Loucy (cell line): ENCODE measurements at regions not wholly inside any gene's neighbourhood (a gene's known extent, or its start where the extent isn't known, plus 50 kb on each side); places are given as distances from the start of the nearest gene placed in this dataset.

ENCODE experiments used
- H2AFZ ChIP-seq: fragments of 200-600 bp; sonication (generic); 2 replicates; pipeline ENCODE4 v1.6.0; 2016; ENCODE audit warnings: antibody characterized with exemption, mild to moderate bottlenecking, low read length, moderate library complexity
- H3F3A ChIP-seq: fragments of 200-600 bp; 2 replicates; pipeline ENCODE4 v1.6.0; 2016; ENCODE audit warnings: antibody characterized with exemption, low read depth, mild to moderate bottlenecking
- H3K27me3 ChIP-seq: fragments of 200-600 bp; sonication (generic); 2 replicates; pipeline ENCODE4 v1.6.1; 2014; ENCODE audit warnings: low read length, mild to moderate bottlenecking; ENCODE audit not compliant: insufficient read depth, poor library complexity, severe bottlenecking
- H3K36me3 ChIP-seq: fragments of 200-600 bp; sonication (generic); 2 replicates; pipeline ENCODE4 v1.6.1; 2016; ENCODE audit warnings: low read length; ENCODE audit not compliant: insufficient read depth
- H3K4me1 ChIP-seq: fragments of 200-600 bp; sonication (generic); 2 replicates; pipeline ENCODE4 v1.5.1; 2014; ENCODE audit warnings: low read length, mild to moderate bottlenecking; ENCODE audit not compliant: insufficient read depth, poor library complexity, severe bottlenecking
- H3K4me2 ChIP-seq: fragments of 200-600 bp; sonication (generic); 2 replicates; pipeline ENCODE4 v1.6.0; 2014; ENCODE audit warnings: antibody characterized with exemption, low read length, low read depth, mild to moderate bottlenecking; ENCODE audit not compliant: poor library complexity, severe bottlenecking
- H3K4me3 ChIP-seq: fragments of 200-600 bp; sonication (generic); 2 replicates; pipeline ENCODE4 v1.5.1; 2014; ENCODE audit warnings: low read length, mild to moderate bottlenecking, mixed read lengths; ENCODE audit not compliant: poor library complexity, severe bottlenecking
- H3K79me2 ChIP-seq: fragments of 200-600 bp; sonication (generic); 2 replicates; pipeline ENCODE4 v1.6.1; 2014; ENCODE audit warnings: low read length; ENCODE audit not compliant: insufficient read depth
- H3K9ac ChIP-seq: fragments of 200-600 bp; sonication (generic); 2 replicates; pipeline ENCODE4 v1.6.0; 2014; ENCODE audit warnings: mild to moderate bottlenecking, low read depth, low read length, moderate library complexity; ENCODE audit not compliant: poor library complexity, severe bottlenecking
- H3K9me2 ChIP-seq: fragments of 200-600 bp; sonication (generic); replicated peaks from 2 replicates; pipeline ENCODE4 v1.6.1; 2016; ENCODE audit warnings: low read depth, low read length, mixed read lengths
- H3K9me3 ChIP-seq: fragments of 200-600 bp; sonication (generic); 2 replicates; pipeline ENCODE4 v1.6.1; 2014; ENCODE audit warnings: mild to moderate bottlenecking, antibody characterized with exemption, low read length, low read depth; ENCODE audit not compliant: insufficient read depth
- H4K20me1 ChIP-seq: fragments of 200-600 bp; sonication (generic); 2 replicates; pipeline ENCODE4 v1.6.0; 2014; ENCODE audit warnings: antibody characterized with exemption, low read length, mild to moderate bottlenecking; ENCODE audit not compliant: insufficient read depth, poor library complexity, severe bottlenecking
- EZH2phosphoT487 ChIP-seq: fragments of 200-600 bp; IDR thresholded peaks from 2 replicates; pipeline ENCODE4 v1.6.1; 2018; ENCODE audit warnings: antibody characterized with exemption, mild to moderate bottlenecking, moderate library complexity, borderline replicate concordance
- TF ChIP-seq, protein P1 (sequence below): fragments of 200-600 bp; sonication (generic); conservative IDR thresholded peaks from 2 replicates; pipeline ENCODE4 v1.5.1; 2014; ENCODE audit warnings: mild to moderate bottlenecking, antibody characterized with exemption, low read length

GRCh38 chr1:82894635-82895034 lies 1093.9 kb downstream of the ADGRL2 start:
- no peak overlapping the region for H3K4me2 ChIP-seq
- H3K4me3 ChIP-seq: no peak overlapping the region
- no peak overlapping the region for H3K9ac ChIP-seq
- no peaks in the 10 kb centered on the region for H4K20me1 ChIP-seq
- TF ChIP-seq EZH2phosphoT487: no peak
- TF ChIP-seq, protein P1, sequence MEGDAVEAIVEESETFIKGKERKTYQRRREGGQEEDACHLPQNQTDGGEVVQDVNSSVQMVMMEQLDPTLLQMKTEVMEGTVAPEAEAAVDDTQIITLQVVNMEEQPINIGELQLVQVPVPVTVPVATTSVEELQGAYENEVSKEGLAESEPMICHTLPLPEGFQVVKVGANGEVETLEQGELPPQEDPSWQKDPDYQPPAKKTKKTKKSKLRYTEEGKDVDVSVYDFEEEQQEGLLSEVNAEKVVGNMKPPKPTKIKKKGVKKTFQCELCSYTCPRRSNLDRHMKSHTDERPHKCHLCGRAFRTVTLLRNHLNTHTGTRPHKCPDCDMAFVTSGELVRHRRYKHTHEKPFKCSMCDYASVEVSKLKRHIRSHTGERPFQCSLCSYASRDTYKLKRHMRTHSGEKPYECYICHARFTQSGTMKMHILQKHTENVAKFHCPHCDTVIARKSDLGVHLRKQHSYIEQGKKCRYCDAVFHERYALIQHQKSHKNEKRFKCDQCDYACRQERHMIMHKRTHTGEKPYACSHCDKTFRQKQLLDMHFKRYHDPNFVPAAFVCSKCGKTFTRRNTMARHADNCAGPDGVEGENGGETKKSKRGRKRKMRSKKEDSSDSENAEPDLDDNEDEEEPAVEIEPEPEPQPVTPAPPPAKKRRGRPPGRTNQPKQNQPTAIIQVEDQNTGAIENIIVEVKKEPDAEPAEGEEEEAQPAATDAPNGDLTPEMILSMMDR: no peak
- no peaks in the 10 kb centered on the region for H3K36me3 ChIP-seq
- no peaks in the 10 kb centered on the region for H3F3A ChIP-seq
- no peaks in the 10 kb centered on the region for H3K27me3 ChIP-seq
- no peaks in the 10 kb centered on the region for H3K9me3 ChIP-seq
- H3K79me2 ChIP-seq: no peaks in the 10 kb centered on the region
- H3K9me2 ChIP-seq: no peaks in the 10 kb centered on the region
- H3K4me1 ChIP-seq: no peaks in the 10 kb centered on the region
- H2AFZ ChIP-seq: no peak overlapping the region

- Histone ChIP-seq H3K9me3 (no peaks in the 10 kb centered on the region), H3K4me2 (no peak overlapping the region), H3F3A (no peaks in the 10 kb centered on the region), H3K27me3 (no peaks in the 10 kb centered on the region), H3K4me1 (no peaks in the 10 kb centered on the region), H3K9me2 (no peaks in the 10 kb centered on the region), H2AFZ (no peak overlapping the region), H3K4me3 (no peak overlapping the region), H3K36me3 (no peaks in the 10 kb centered on the region), H4K20me1 (no peaks in the 10 kb centered on the region), H3K79me2 (no peaks in the 10 kb centered on the region), H3K9ac (no peak overlapping the region)
- TF ChIP-seq EZH2phosphoT487: no peak
- TF ChIP-seq, protein P1: no peak
Observed at GRCh38 chr1:82893712-82894470, 1093.2 kb downstream of the ADGRL2 start.

DNA sequence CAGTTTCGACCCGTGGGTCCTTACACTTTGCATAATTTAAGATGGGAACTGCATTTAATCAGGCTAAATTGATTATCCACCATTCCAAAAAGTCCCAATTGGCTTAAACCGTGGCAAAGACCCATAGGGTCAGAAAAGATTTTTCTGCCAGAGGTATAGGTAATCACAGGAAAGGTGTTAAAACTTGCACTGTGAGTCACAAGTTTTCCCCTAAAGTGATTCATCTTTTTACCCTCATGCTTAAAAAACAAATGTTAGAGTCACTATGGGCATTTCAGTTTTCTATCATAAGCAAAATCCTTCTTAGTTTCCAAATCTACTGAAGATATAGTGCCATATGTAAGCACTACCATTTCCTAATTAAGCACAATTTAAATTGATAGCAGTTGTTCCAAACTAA lies 1079.8 kb downstream of the ADGRL2 start:
- H3K36me3 ChIP-seq: no peaks in the 10 kb centered on the region
- H3K79me2 ChIP-seq: no peaks in the 10 kb centered on the region
- H4K20me1 ChIP-seq: no peaks in the 10 kb centered on the region
- no peak for TF ChIP-seq EZH2phosphoT487
- TF ChIP-seq, protein P1: no peak
- H3F3A ChIP-seq: no peaks in the 10 kb centered on the region
- no peaks in the 10 kb centered on the region for H3K9me2 ChIP-seq
- no peak overlapping the region for H2AFZ ChIP-seq
- no peaks in the 10 kb centered on the region for H3K27me3 ChIP-seq
- no peak overlapping the region for H3K4me3 ChIP-seq
- H3K4me2 ChIP-seq: no peak overlapping the region
- H3K9me3 ChIP-seq: no peaks in the 10 kb centered on the region
- H3K4me1 ChIP-seq: no peaks in the 10 kb centered on the region
- H3K9ac ChIP-seq: no peak overlapping the region
